ENCODE measurements at regions not wholly inside any gene's neighbourhood (a gene's known extent, or its start where the extent isn't known, plus 50 kb on each side); places are given as distances from the start of the nearest gene placed in this dataset.

GRCh38 chr4:100054071-100054470 is 104.0 kb upstream of the H2AZ1 start:
- Mint-ChIP-seq H3K27ac (no peak overlapping the region), H3K36me3 (ENCODE audit: low read depth) (no peaks in the 10 kb centered on the region), H3K4me1 (no peaks in the 10 kb centered on the region), H3K9me3 (peaks cover 2% of the 10 kb centered on the region), H3K27me3 (peaks cover 8% of the 10 kb centered on the region), H3K4me3 (no peak overlapping the region)
- POLR2A ChIA-PET: no interaction called here
- DNase-seq: no peak
- CTCF ChIA-PET: no interaction called here

DNA sequence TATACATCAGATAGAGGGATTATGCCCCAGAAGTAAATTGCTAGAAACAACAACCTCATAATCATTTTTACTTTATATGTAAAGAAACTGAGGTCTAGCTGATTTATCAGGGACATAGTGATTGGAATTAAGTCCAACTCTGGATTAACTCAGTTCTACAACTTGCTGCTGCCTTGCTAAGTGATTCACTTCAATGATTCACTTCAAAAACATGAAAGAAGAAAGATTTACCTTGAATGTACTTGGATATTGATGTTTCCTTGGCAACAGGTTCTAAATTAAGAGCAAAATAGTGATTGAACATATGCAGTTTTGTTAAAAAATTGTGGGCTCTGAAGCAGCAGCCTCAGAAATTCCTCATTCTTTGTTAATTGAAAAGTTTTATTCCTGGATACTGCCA is 99.8 kb upstream of the H2AZ1 start:
- peaks cover 3% of the 10 kb centered on the region for H3K27me3 Mint-ChIP-seq
- H3K9me3 Mint-ChIP-seq: peaks cover 2% of the 10 kb centered on the region
- no peak for DNase-seq
- H3K4me1 Mint-ChIP-seq: no peaks in the 10 kb centered on the region
- ChIA-PET POLR2A (no interaction called here), CTCF (no interaction called here)
- no peak overlapping the region for H3K4me3 Mint-ChIP-seq
- H3K27ac Mint-ChIP-seq: no peak overlapping the region
- no peaks in the 10 kb centered on the region for H3K36me3 Mint-ChIP-seq (ENCODE audit: low read depth)

GRCh38 chr4:100042711-100043110 is 92.6 kb upstream of the H2AZ1 start:
- H3K27ac Mint-ChIP-seq: no peak overlapping the region
- ChIA-PET POLR2A (no interaction called here), CTCF (no interaction called here)
- H3K36me3 Mint-ChIP-seq (ENCODE audit: low read depth): no peaks in the 10 kb centered on the region
- H3K4me3 Mint-ChIP-seq: no peak overlapping the region
- H3K9me3 Mint-ChIP-seq: no peaks in the 10 kb centered on the region
- no peak for DNase-seq
- no peaks in the 10 kb centered on the region for H3K4me1 Mint-ChIP-seq
- peaks cover 3% of the 10 kb centered on the region for H3K27me3 Mint-ChIP-seq

DNA sequence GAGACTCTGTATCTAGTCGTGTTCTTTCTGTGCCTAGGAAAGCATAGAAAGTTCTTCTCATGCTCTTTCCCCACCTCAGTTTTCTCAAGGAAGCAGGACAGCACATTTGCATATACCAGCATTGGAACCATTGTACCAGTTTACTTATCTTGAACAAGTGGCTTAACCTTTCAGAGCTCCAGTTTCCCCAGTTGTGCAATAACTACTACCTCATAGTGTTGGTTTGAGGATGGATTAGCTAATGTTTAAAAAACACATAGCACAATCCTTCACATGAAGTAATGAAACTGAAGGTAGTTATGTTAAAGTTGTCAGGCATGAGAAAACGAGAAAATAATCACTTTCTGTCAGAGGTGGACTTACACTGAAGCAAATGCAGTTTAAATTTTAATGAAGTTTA is 92.2 kb upstream of the H2AZ1 start:
- H3K27me3 Mint-ChIP-seq: peaks cover 3% of the 10 kb centered on the region
- H3K36me3 Mint-ChIP-seq (ENCODE audit: low read depth): no peaks in the 10 kb centered on the region
- no peak for DNase-seq
- no peak overlapping the region for H3K4me3 Mint-ChIP-seq
- ChIA-PET CTCF (no interaction called here), POLR2A (no interaction called here)
- no peaks in the 10 kb centered on the region for H3K9me3 Mint-ChIP-seq
- no peak overlapping the region for H3K27ac Mint-ChIP-seq
- no peaks in the 10 kb centered on the region for H3K4me1 Mint-ChIP-seq

- Mint-ChIP-seq H3K27ac (no peak overlapping the region), H3K36me3 (ENCODE audit: low read depth) (no peaks in the 10 kb centered on the region), H3K9me3 (no peaks in the 10 kb centered on the region), H3K4me1 (no peaks in the 10 kb centered on the region), H3K27me3 (peaks cover 3% of the 10 kb centered on the region), H3K4me3 (no peak overlapping the region)
- POLR2A ChIA-PET: no interaction called here
- CTCF ChIA-PET: no interaction called here
- no peak for DNase-seq
Observed at GRCh38 chr4:100041646-100042045, 91.6 kb upstream of the H2AZ1 start.

- Mint-ChIP-seq H3K4me1 (no peaks in the 10 kb centered on the region), H3K36me3 (ENCODE audit: low read depth) (no peaks in the 10 kb centered on the region), H3K9me3 (peaks cover 4% of the 10 kb centered on the region), H3K27me3 (no peaks in the 10 kb centered on the region), H3K4me3 (no peak overlapping the region), H3K27ac (no peak overlapping the region)
- POLR2A ChIA-PET: no interaction called here
- no peak for DNase-seq
- CTCF ChIA-PET: no interaction called here
Observed at GRCh38 chr4:100034023-100034664, 84.1 kb upstream of the H2AZ1 start.

DNA sequence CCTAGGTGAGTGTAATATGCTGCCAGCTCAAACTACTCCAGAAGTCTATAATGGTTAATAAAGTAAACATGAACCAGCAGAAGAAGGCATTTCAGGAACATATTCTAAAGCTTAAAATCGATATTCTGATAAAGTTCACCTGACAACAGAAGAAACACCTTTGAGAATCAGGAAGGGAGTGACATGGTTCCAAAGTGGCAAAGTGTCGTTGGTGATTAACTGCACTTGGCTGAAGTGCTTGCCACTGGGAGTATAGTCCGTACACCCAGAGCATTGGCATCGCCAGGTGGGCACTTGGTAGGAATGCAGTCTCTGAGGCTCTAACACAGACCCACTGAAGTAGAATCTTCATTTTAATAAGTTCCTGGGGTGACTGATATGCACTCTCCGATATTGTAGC is 76.0 kb upstream of the H2AZ1 start:
- peaks cover 2% of the 10 kb centered on the region for H3K9me3 Mint-ChIP-seq
- H3K4me1 Mint-ChIP-seq: no peaks in the 10 kb centered on the region
- peaks cover 3% of the 10 kb centered on the region for H3K27me3 Mint-ChIP-seq
- H3K4me3 Mint-ChIP-seq: no peak overlapping the region
- ChIA-PET CTCF (no interaction called here), POLR2A (no interaction called here)
- no peak overlapping the region for H3K27ac Mint-ChIP-seq
- no peaks in the 10 kb centered on the region for H3K36me3 Mint-ChIP-seq (ENCODE audit: low read depth)
- DNase-seq: no peak

GRCh38 chr4:100023800-100024199 is 73.7 kb upstream of the H2AZ1 start:
- CTCF ChIA-PET: no interaction called here
- POLR2A ChIA-PET: no interaction called here

GRCh38 chr4:100022792-100023222 is 72.7 kb upstream of the H2AZ1 start:
- no peaks in the 10 kb centered on the region for H3K36me3 Mint-ChIP-seq (ENCODE audit: low read depth)

More at GRCh38 chr4:100023800-100024199, 73.7 kb upstream of the H2AZ1 start:
- no peak overlapping the region for H3K4me3 Mint-ChIP-seq
- peaks cover 3% of the 10 kb centered on the region for H3K27me3 Mint-ChIP-seq
- no peaks in the 10 kb centered on the region for H3K4me1 Mint-ChIP-seq
- peaks cover 2% of the 10 kb centered on the region for H3K9me3 Mint-ChIP-seq
- no peak overlapping the region for H3K27ac Mint-ChIP-seq
- no peaks in the 10 kb centered on the region for H3K36me3 Mint-ChIP-seq (ENCODE audit: low read depth)
- DNase-seq: no peak

DNA sequence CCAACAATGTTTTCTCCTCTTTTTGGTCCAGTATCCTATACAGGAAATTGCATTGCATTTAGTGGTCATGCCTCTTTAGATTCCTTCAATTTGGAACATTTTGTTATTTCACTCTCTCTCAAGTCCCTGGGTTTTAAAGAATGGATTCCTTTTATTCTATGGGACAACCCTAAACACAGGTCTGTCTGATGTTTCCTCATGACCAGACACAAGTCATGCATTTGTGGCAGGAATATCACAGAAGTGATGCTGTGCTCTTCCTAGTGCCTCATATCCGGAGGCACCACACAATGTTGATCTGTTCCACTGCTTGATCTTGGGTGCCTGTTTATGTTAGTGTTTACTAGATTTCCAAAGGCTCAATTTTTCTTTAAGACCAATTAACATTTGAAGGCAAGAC is 69.7 kb upstream of the H2AZ1 start:
- Mint-ChIP-seq H3K36me3 (ENCODE audit: low read depth) (no peaks in the 10 kb centered on the region), H3K9me3 (peaks cover 2% of the 10 kb centered on the region), H3K27me3 (peaks cover 1% of the 10 kb centered on the region), H3K4me3 (no peak overlapping the region), H3K4me1 (no peaks in the 10 kb centered on the region), H3K27ac (no peak overlapping the region)
- no peak for DNase-seq
- ChIA-PET CTCF (no interaction called here), POLR2A (no interaction called here)

More at GRCh38 chr4:100022792-100023222, 72.7 kb upstream of the H2AZ1 start:
- no peak overlapping the region for H3K4me3 Mint-ChIP-seq
- ChIA-PET CTCF (no interaction called here), POLR2A (no interaction called here)
- H3K9me3 Mint-ChIP-seq: peaks cover 2% of the 10 kb centered on the region
- H3K27me3 Mint-ChIP-seq: peaks cover 3% of the 10 kb centered on the region
- H3K4me1 Mint-ChIP-seq: no peaks in the 10 kb centered on the region
- no peak for DNase-seq
- H3K27ac Mint-ChIP-seq: no peak overlapping the region

DNA sequence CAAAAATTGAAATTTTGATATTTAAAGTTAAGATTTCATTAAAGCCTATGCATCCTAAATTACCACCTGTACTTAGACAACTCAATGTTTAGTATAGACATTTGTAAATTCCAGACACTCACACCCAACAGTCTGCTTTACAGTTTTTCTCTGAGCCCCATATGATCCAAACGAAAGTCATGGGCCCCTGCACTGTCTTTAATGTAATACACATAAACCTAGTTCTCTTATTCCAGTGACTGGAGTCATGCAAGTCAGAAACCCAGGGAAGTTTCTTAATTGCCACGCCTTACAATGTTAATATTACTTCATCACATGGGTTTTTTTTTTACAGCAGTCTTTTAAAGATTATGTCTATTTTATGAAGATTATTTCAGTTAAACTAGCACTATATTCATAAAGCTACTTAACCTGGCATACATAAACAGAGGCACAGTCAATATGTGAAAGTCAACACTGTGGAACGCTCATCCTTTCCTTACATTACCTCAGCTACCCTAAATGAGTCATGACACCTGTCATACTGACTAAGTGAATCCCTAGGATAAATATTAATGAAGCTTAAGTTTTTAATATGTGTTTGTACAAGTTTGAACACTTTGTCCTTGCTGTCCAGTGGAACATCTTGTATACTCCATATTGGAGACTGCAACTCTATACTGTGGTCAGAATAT is 67.7 kb upstream of the H2AZ1 start:
- ChIA-PET POLR2A (interaction anchor here (0.6 kb wide), 1 partner anchor 67 kb away, joined by 4 read pairs; no protein-coding TSS in a partner anchor), CTCF (no interaction called here)
- Mint-ChIP-seq H3K4me3 (no peak overlapping the region), H3K27me3 (peaks cover 1% of the 10 kb centered on the region), H3K36me3 (ENCODE audit: low read depth) (no peaks in the 10 kb centered on the region), H3K4me1 (no peaks in the 10 kb centered on the region), H3K9me3 (peaks cover 2% of the 10 kb centered on the region), H3K27ac (no peak overlapping the region)
- DNase-seq: no peak

GRCh38 chr4:100016191-100016590 is 66.1 kb upstream of the H2AZ1 start:
- H3K27ac Mint-ChIP-seq: no peak overlapping the region
- ChIA-PET POLR2A (no interaction called here), CTCF (no interaction called here)
- no peaks in the 10 kb centered on the region for H3K9me3 Mint-ChIP-seq
- no peak overlapping the region for H3K4me3 Mint-ChIP-seq
- DNase-seq: no peak
- no peaks in the 10 kb centered on the region for H3K36me3 Mint-ChIP-seq (ENCODE audit: low read depth)
- H3K27me3 Mint-ChIP-seq: peaks cover 1% of the 10 kb centered on the region
- no peaks in the 10 kb centered on the region for H3K4me1 Mint-ChIP-seq

GRCh38 chr4:100014616-100015015 is 64.5 kb upstream of the H2AZ1 start:
- POLR2A ChIA-PET: interaction anchor here (0.7 kb wide), 1 partner anchor 234 kb away, joined by 3 read pairs; no protein-coding TSS in a partner anchor
- H3K4me3 Mint-ChIP-seq: no peak overlapping the region
- H3K27ac Mint-ChIP-seq: no peak overlapping the region
- no peaks in the 10 kb centered on the region for H3K36me3 Mint-ChIP-seq (ENCODE audit: low read depth)
- CTCF ChIA-PET: no interaction called here
- peaks cover 1% of the 10 kb centered on the region for H3K27me3 Mint-ChIP-seq
- DNase-seq: no peak
- H3K9me3 Mint-ChIP-seq: no peaks in the 10 kb centered on the region
- H3K4me1 Mint-ChIP-seq: no peaks in the 10 kb centered on the region

DNA sequence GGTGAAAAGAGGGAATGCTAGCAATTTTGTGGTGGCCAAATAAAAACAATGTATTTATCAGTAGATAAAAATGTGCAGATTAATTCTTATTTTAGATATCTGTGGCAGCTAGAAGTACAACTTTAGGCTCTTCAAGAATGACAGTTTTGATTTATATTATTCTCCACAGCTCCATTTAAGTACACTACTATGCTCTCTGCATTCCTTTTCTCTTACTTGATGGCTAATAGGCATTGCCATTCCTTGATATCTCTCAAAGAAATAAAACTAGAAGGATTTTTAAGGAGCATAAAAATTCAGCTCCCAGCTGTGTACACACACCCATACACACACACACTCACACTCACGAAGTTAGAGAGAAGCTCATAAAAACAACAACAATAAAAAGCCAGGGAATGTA is 59.4 kb upstream of the H2AZ1 start:
- POLR2A ChIA-PET: interaction anchor here (0.6 kb wide), 1 partner anchor 299 kb away, joined by 3 read pairs; no protein-coding TSS in a partner anchor
- CTCF ChIA-PET: no interaction called here
- H3K27ac Mint-ChIP-seq: no peak overlapping the region
- no peaks in the 10 kb centered on the region for H3K4me1 Mint-ChIP-seq
- peaks cover 2% of the 10 kb centered on the region for H3K27me3 Mint-ChIP-seq
- DNase-seq: no peak
- H3K9me3 Mint-ChIP-seq: no peaks in the 10 kb centered on the region
- H3K36me3 Mint-ChIP-seq (ENCODE audit: low read depth): no peaks in the 10 kb centered on the region
- no peak overlapping the region for H3K4me3 Mint-ChIP-seq

All from activated CD4-positive, alpha-beta memory T cell treated with anti-CD3 and anti-CD28 coated beads, Interleukin-2, amount 10 ng/mL, durations not matched to agents 7 days and 5 days (primary cell).